ENCODE measurements at regions not wholly inside any gene's neighbourhood (a gene's known extent, or its start where the extent isn't known, plus 50 kb on each side); places are given as distances from the start of the nearest gene placed in this dataset.

DNA sequence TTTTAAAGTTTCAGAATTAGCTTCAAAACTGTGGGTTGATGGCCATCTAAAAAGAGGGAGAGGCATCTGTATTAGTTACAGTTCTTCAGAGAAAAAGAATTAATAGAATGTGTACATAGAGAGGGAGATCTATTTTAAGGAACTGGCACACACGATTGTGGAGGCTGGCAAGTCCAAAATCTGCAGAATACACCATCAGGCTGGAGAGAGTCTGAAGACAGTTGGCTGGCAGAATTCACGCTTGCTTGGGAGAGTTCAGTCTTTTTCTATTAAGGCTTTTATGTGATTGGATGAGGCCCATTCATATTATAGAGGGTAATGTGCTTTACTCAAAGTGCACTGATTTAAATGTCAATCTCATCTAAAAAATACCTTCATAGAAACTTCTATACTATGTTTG is 135.1 kb upstream of the SORCS1 start:
- H3K4me3 ChIP-seq (ENCODE audit: low read depth, low read length): no peak overlapping the region
- no peak for TF ChIP-seq CTCF (IDR thresholded peaks at IDR 0.05; ENCODE audit: low read depth, low read length, missing control alignments)
- DNase-seq (ENCODE audit: low read depth): no peak

GRCh38 chr10:107284187-107284586 is 119.7 kb upstream of the SORCS1 start:
- TF ChIP-seq CTCF (IDR thresholded peaks at IDR 0.05; ENCODE audit: low read depth, low read length, missing control alignments): no peak
- no peak overlapping the region for H3K4me3 ChIP-seq (ENCODE audit: low read depth, low read length)
- DNase-seq (ENCODE audit: low read depth): no peak

DNA sequence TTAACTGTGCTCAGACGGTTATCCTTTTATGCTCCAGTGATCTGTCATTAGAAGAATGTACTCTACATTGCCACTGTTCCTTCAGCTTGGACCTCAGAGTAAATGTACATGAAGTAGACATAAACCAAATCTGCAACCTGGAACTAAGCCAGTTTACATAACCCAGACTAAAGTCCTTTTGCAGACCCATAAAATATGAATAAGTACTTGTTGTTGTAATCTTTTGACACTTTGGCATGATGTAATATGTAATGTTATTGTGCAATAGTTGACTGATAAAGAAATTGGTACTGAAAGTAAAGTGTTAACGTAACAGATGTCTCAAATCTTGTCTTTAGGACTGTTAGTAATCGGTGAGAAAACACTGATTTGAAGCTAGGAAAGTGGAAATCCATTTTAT is 115.8 kb upstream of the SORCS1 start:
- DNase-seq (ENCODE audit: low read depth): no peak
- TF ChIP-seq CTCF (IDR thresholded peaks at IDR 0.05; ENCODE audit: low read depth, low read length, missing control alignments): no peak
- H3K4me3 ChIP-seq (ENCODE audit: low read depth, low read length): no peak overlapping the region

GRCh38 chr10:107277591-107277990 is 113.1 kb upstream of the SORCS1 start:
- no peak for DNase-seq (ENCODE audit: low read depth)
- H3K4me3 ChIP-seq (ENCODE audit: low read depth, low read length): no peak overlapping the region
- TF ChIP-seq CTCF (IDR thresholded peaks at IDR 0.05; ENCODE audit: low read depth, low read length, missing control alignments): no peak

DNA sequence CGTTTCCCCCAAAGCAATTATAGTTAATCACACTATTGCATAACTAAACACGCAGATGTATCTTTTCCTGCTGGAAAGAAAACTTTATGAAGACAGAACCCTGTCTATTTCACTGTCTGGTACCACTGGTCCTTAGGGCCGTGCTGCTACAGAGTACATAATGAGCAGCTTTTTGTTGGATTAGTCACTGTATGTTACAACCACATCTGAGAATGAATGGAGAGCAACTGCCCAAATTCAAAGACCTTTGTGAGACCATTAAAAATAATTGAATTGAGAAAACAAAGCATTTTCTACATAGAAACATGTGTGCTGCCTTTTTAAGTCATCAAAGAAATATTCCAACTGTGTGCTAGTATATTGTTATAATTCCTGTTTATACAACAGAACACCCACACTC is 111.3 kb upstream of the SORCS1 start:
- no peak for TF ChIP-seq CTCF (IDR thresholded peaks at IDR 0.05; ENCODE audit: low read depth, low read length, missing control alignments)

DNA sequence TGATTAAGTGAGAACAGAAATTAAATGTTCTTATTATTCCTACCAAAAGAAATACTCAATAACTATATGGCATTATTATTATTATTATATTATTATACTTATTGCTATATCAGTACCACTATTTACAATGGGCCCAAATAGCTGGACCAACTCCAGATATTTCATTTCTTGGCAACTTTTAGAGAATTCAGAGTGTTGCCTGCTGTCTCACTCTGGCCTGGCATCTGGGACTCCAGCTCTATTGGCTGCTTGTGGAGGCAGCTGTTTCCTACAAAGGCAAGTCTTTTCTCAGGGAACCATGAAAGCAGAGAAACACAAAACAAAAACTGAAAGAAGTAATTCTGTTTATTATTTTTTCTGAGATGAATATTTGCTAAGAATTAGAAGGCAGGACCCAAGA is 105.1 kb upstream of the SORCS1 start:
- no peak for TF ChIP-seq CTCF (IDR thresholded peaks at IDR 0.05; ENCODE audit: low read depth, low read length, missing control alignments)
- no peak overlapping the region for H3K4me3 ChIP-seq (ENCODE audit: low read depth, low read length)
- DNase-seq (ENCODE audit: low read depth): no peak

More for the DNA sequence above, 111.3 kb upstream of the SORCS1 start:
- DNase-seq (ENCODE audit: low read depth): no peak
- no peak overlapping the region for H3K4me3 ChIP-seq (ENCODE audit: low read depth, low read length)

DNA sequence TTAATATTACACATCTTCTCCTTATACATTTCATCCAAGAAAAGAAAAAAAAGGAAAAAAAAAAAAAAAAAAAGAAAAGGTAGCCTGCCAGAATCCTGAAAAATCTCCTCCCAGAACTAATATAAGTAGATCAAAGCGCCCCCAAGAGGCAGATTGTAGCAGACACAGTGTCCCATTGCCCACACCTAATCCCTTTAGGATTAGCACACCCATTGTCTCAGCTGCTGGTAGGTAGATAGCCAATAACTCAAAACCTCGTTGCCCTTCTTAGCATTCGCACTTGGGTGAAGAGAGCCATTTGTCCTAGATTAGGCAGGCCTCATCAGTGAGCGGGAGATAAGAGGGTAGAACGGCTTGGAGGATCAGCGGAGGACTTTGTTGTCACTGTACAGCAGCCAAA is 100.2 kb upstream of the SORCS1 start:
- no peak for DNase-seq (ENCODE audit: low read depth)
- H3K4me3 ChIP-seq (ENCODE audit: low read depth, low read length): no peak overlapping the region
- TF ChIP-seq CTCF (IDR thresholded peaks at IDR 0.05; ENCODE audit: low read depth, low read length, missing control alignments): no peak
